ENCODE measurements at regions not wholly inside any gene's neighbourhood (a gene's known extent, or its start where the extent isn't known, plus 50 kb on each side); places are given as distances from the start of the nearest gene placed in this dataset.

DNA sequence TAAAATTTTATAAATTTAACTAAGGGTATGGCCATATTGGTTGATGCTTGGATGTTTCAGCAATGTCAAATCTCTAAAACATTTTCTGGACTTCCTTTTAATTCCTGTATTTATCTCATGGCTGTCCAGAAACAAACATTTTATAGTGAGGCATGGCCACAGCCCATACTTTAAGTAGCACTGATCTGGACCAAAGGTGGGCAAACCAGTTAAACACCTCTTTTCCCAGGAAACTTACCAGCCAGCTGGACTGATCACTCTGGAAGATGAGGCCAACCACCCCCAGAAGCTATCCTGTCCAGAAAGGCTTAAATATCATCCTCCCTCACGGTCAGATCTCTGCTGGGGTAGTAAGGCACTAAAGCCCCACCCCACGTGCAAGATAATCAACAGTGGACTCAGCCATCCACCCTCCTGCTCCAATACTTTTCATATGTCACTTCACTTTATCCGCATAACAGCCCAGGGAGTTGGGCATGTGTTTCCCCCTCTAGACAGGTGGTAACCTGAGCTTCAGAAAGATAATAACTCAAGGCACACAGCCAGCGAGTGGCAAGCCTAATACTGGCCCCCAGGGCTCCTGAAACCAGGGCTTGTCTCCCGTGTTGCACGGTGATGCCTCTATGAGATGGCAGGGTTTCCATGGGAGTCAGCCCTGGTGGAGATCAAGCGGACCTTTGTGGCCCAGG lies 120.5 kb upstream of the NGF start:
- ChIA-PET POLR2A (ENCODE audit: low non-redundant PET) (no interaction called here), CTCF (interaction anchor here (0.7 kb wide), 1 partner anchor 321 kb away, joined by 4 read pairs; no protein-coding TSS in a partner anchor)
- TF ChIP-seq, protein P1, sequence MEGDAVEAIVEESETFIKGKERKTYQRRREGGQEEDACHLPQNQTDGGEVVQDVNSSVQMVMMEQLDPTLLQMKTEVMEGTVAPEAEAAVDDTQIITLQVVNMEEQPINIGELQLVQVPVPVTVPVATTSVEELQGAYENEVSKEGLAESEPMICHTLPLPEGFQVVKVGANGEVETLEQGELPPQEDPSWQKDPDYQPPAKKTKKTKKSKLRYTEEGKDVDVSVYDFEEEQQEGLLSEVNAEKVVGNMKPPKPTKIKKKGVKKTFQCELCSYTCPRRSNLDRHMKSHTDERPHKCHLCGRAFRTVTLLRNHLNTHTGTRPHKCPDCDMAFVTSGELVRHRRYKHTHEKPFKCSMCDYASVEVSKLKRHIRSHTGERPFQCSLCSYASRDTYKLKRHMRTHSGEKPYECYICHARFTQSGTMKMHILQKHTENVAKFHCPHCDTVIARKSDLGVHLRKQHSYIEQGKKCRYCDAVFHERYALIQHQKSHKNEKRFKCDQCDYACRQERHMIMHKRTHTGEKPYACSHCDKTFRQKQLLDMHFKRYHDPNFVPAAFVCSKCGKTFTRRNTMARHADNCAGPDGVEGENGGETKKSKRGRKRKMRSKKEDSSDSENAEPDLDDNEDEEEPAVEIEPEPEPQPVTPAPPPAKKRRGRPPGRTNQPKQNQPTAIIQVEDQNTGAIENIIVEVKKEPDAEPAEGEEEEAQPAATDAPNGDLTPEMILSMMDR (conservative IDR thresholded peaks at IDR 0.05; ENCODE audit: low read depth) = no peak
- DNase-seq (ENCODE audit: low spot score) = no peak
- no peak overlapping the region for H3K27ac ChIP-seq

DNA sequence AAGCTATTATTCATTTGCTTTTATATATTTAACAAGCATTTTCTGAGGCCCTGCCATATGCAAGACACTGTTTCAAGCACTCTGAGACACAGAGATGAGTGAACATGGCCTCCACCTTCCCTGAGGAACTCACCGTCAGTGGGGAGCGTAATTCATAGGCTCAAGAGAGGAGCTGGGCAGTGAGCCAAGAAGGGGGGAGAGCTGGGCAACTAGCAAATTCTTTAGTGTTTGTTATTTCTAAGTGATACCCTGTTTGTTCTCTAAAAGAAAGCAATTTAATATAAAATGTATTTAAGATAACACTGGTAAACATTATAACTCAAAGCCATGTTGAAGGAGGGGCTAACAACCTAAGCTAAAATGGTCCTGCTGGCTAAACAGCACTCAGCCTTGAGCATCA lies 119.2 kb upstream of the NGF start:
- H3K27ac ChIP-seq = no peak overlapping the region
- ChIA-PET CTCF (interaction anchor here (0.6 kb wide), 1 partner anchor 21 kb away, joined by 6 read pairs; no protein-coding TSS in a partner anchor), POLR2A (ENCODE audit: low non-redundant PET) (no interaction called here)
- TF ChIP-seq, protein P1 (conservative IDR thresholded peaks at IDR 0.05; ENCODE audit: low read depth) = no peak
- no peak for DNase-seq (ENCODE audit: low spot score)

DNA sequence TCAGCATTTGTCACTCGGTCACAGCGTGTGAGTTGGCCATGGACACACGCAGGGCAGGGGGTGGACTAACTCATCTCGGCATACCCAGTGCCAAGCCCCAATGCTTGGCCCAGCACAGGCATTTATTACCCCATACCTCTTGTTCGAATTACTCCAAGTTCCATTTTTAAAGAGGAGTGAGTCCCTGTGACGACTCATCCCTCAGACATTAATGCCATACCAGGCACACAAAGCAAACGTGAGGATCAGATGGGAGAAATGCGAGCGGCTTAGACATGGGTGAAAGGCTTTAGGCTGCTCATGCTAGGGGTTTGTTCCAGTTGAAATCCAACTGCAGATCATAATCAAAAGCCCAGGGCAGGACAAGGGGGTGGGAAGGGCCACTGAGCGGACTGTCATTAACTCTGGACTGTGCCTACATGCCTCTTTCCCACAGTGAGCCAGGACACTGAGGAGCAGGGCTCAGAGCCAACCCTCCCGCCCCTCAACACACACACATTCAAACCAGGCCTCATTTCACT lies 118.5 kb upstream of the NGF start:
- TF ChIP-seq, protein P1 (conservative IDR thresholded peaks at IDR 0.05; ENCODE audit: low read depth) = no peak
- H3K27ac ChIP-seq = no peak overlapping the region
- CTCF ChIA-PET = interaction anchor here (0.6 kb wide), 1 partner anchor 20 kb away, joined by 6 read pairs; no protein-coding TSS in a partner anchor
- POLR2A ChIA-PET (ENCODE audit: low non-redundant PET) = no interaction called here
- DNase-seq (ENCODE audit: low spot score) = peak; percentile 20

DNA sequence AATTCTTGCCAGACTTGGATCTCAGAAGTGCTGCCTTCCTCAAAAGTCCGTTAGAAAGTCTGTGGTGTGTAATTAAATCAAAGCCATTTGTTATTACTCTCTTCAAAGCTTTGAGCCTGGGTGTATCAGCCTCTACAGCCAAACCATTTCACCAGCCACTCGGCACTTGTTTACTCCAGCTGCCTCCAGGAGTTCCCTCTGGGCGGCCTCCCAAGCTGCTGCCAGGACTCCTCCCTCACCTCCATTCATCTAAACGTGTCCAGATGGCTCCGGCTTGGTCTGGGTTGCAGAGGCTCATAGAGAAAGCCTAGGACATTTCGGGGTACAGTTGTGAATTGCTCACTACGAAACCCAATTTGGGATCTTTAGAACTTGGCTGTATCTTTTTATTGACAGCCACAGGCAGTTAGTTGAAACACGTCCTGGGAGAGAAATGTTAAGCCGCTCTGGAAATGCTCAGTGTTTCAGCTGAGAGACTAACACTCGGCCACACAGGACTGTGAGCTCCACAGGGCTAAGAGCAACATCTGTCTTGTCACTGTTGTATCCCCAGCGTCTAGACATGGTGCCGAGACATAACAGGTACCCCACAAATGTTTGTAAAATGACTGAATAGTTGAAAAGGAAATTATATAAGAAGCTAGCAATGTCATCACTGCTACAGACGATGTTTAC lies 116.9 kb upstream of the NGF start:
- CTCF ChIA-PET = interaction anchor here (0.6 to 0.7 kb wide), 2 partner anchors 65 to 272 kb away, joined by 3 read pairs; no protein-coding TSS in a partner anchor
- TF ChIP-seq, protein P1 (conservative IDR thresholded peaks at IDR 0.05; ENCODE audit: low read depth) = no peak
- DNase-seq (ENCODE audit: low spot score) = no peak
- no peak overlapping the region for H3K27ac ChIP-seq
- POLR2A ChIA-PET (ENCODE audit: low non-redundant PET) = no interaction called here

DNA sequence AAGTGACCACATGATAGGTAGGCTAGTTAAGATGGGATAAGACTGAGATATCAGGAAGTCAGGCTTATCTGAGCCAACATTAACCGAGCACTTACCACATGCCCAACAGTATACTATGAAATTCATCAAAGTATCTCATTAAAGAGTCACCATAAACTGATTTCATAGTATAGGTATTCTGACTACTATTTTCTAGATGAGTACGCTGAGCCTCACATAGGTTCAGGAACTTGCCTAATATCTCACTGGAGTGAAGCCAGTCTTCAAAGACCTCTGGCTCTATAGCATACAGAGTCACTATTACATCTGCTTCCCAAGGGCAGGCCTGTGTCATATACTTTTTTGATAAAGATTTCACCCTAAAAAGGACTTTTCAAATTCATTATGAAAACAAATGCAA lies 115.6 kb upstream of the NGF start:
- ChIA-PET POLR2A (ENCODE audit: low non-redundant PET) (no interaction called here), CTCF (no interaction called here)
- DNase-seq (ENCODE audit: low spot score) = no peak
- H3K27ac ChIP-seq = no peak overlapping the region
- TF ChIP-seq, protein P1 (conservative IDR thresholded peaks at IDR 0.05; ENCODE audit: low read depth) = no peak

DNA sequence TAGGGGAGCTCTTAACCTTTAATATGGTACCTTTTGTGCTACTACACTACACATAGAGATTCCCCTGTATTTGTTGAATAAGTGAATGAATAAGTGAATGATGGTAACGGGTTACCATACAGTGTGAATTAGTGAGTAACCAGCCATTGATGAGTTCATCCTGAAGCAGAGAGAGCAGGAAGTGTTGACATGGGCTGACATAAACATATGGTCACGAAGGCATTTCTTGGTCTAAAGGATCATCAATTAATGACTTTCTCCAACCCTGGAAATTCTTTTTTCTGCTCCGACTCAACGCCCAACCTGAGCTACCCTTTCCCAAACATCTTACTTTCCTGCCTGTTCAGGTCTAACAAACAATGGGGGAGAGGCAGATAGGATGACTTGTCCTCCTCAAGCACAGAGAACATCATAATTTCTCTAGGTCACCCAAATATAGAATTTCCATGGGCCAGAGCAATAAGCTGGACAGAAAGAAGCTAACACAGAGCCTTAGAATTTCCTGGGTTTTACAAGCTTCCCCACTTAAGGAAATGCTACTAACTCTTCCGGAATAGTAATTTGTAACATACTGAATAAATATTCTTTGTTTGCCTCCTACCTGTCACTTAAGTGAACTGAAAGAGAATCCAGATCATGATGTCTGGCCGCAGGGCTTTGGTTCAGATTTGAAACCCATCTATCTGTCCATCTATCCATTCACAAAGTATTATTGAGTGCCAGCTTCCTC lies 114.7 kb upstream of the NGF start:
- no peak for DNase-seq (ENCODE audit: low spot score)
- POLR2A ChIA-PET (ENCODE audit: low non-redundant PET) = no interaction called here
- TF ChIP-seq, protein P1 (conservative IDR thresholded peaks at IDR 0.05; ENCODE audit: low read depth) = no peak
- no peak overlapping the region for H3K27ac ChIP-seq
- CTCF ChIA-PET = no interaction called here

All from RWPE1 (cell line).